Caco-2 (cell line): ENCODE measurements at regions not wholly inside any gene's neighbourhood (a gene's known extent, or its start where the extent isn't known, plus 50 kb on each side); places are given as distances from the start of the nearest gene placed in this dataset.
"Not testable (repeated sequence)": the region's sequence is repeated elsewhere in the genome, so short reads cannot be mapped to it uniquely, and the experiment has no call there.

Experiments
- BruUV-seq: library from RNA; stranded (reverse); fragments of 400-500 nt; replicated peaks from 2 replicates; lab custom pipeline; 2021; lab: Mats Ljungman, UMichigan
- CTCF ChIA-PET: fragments of 300-600 bp; sonication (Branson Sonifier 250); formaldehyde crosslinking; loops from one replicate; lab custom pipeline; 2022; ENCODE audit warnings: antibody characterized with exemption; lab: Charles Lee
- POLR2A ChIA-PET: fragments of 300-600 bp; sonication (Branson Sonifier 250); formaldehyde crosslinking; loops from one replicate; lab custom pipeline; 2022; ENCODE audit warnings: antibody characterized with exemption; lab: Charles Lee
- DNase-seq, 2 experiments: peaks; one replicate each; pipeline versions ENCODE4 v3.0.0 to v3.0.0-alpha.2; 2020 to 2022
- H3K27me3 ChIP-seq: replicated peaks from 2 replicates; pipeline ENCODE4 v1.6.0; 2011; ENCODE audit warnings: low read length; ENCODE audit not compliant: control insufficient read depth, insufficient read depth
- H3K36me3 ChIP-seq: 2 replicates; pipeline ENCODE4 v1.5.1; 2011; ENCODE audit warnings: low read length; ENCODE audit not compliant: control insufficient read depth, insufficient read depth
- H3K4me1 ChIP-seq: fragments of 250-450 bp; sonication (Bioruptor Pico); 2 replicates; pipeline ENCODE4 v1.5.1; 2020; ENCODE audit warnings: mild to moderate bottlenecking
- H3K4me3 ChIP-seq: 2 replicates; pipeline ENCODE4 v1.5.1; 2011; ENCODE audit warnings: low read depth, mild to moderate bottlenecking, control low read depth, low read length
- H3K9me3 ChIP-seq: fragments of 250-450 bp; sonication (Bioruptor Pico); 2 replicates; pipeline ENCODE4 v1.5.1; 2020; ENCODE audit warnings: mild to moderate bottlenecking, moderate library complexity
- H3K27ac Mint-ChIP-seq: one replicate; pipeline ENCODE4 v1.8.0; 2022; ENCODE audit warnings: mixed read lengths; ENCODE audit not compliant: unreplicated experiment
- H3K27me3 Mint-ChIP-seq: one replicate; pipeline ENCODE4 v1.8.0; 2022; ENCODE audit warnings: mixed read lengths; ENCODE audit not compliant: insufficient read depth, unreplicated experiment
- H3K36me3 Mint-ChIP-seq: one replicate; pipeline ENCODE4 v1.8.0; 2022; ENCODE audit warnings: mild to moderate bottlenecking, mixed read lengths; ENCODE audit not compliant: insufficient read depth, unreplicated experiment
- H3K4me1 Mint-ChIP-seq: one replicate; pipeline ENCODE4 v1.8.0; 2022; ENCODE audit warnings: low read depth, mixed read lengths; ENCODE audit not compliant: unreplicated experiment
- H3K4me3 Mint-ChIP-seq: one replicate; pipeline ENCODE4 v1.8.0; 2022; ENCODE audit warnings: mild to moderate bottlenecking, moderate library complexity, mixed read lengths; ENCODE audit not compliant: unreplicated experiment
- H3K9me3 Mint-ChIP-seq: one replicate; pipeline ENCODE4 v1.8.0; 2022; ENCODE audit warnings: mixed read lengths; ENCODE audit not compliant: unreplicated experiment
- intact Hi-C: fragments of 100-400 bp; cut with micrococcal nuclease; formaldehyde crosslinking; loops from one replicate; pipeline ENCODE4 v1.10.0; 2022; ENCODE audit not compliant: unreplicated experiment
- TF ChIP-seq, protein P1 (sequence below), 2 experiments: fragments of 200-600 bp in 1 of 2; IDR thresholded peaks; 1 replicate in 1 of 2; 2 replicates in 1 of 2; pipeline versions ENCODE4 v1.5.1 to v1.8.0; 2011 to 2022; ENCODE audit warnings: antibody characterized with exemption in 1 of 2, control low read depth in 1 of 2, inconsistent platforms in 1 of 2, low read depth in 1 of 2, low read length in 1 of 2, mild to moderate bottlenecking in 1 of 2, moderate library complexity in 1 of 2; ENCODE audit not compliant: insufficient read depth in 1 of 2, severe bottlenecking in 1 of 2, unreplicated experiment in 1 of 2

DNA sequence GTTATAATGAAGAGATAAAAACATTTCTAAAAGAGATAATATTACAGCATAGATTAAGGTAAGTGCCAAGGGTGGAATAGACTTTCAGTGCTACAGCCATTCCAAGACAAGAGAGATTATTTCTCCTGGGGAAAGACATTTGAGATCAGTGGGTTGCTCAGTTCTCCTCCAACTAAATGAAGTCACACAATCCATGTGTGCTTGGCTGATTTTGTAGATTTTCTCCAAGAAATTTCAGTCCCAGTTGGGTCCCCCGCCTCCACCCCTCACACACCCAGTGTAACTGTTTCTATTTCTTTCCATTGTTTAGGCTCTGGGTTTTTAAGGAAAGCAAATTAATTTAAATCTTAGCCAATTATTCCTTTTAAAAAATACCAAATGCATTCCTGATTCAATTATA lies 50.5 kb upstream of the KIF2A start:
- H3K36me3 Mint-ChIP-seq, H3K27me3 Mint-ChIP-seq, H3K27me3 ChIP-seq, H3K36me3 ChIP-seq, H3K9me3 ChIP-seq, CTCF ChIA-PET, DNase-seq, H3K4me3 Mint-ChIP-seq, H3K4me1 ChIP-seq, BruUV-seq, H3K4me3 ChIP-seq, H3K9me3 Mint-ChIP-seq, H3K4me1 Mint-ChIP-seq, POLR2A ChIA-PET, intact Hi-C loops, H3K27ac Mint-ChIP-seq: not testable (repeated sequence)

DNA sequence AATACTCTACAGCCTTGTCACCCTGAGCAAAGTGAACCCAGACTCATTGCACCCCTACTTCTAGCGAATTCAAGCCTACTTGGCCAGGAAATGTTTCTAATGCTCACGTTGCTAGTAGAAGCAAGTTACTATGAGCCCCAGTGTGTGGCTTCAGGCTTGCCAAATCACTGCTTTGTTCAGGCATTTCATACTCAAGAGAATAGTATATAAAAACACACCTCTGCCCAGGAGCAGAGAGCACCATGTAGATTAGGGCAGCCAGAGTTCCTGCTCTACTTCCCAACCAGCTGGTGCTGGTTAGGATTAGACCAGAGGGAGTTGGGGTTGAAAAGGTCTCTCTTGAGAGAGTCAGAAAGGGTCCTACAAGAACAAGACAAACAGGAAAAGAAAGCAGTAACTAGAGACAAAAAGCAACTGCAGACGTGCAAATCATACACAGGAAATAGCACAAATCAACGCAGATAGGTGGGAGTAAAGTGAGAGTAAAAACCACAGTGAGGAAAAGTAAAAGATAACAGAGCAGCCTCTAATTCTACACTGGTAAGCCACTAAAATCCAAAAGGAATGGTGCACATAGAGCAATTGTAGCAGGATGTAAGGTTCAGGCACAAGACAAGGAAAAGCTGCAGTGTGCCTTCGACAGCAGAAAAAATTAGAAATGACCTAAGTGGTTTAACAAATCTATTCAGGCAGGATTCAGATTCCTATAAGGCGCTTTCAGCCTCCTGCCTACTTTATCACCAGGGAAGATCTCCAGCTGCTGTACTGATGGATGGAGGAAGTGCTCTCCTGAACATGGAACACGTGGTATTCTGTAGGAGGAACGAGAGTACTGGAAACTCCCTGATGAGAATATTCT lies 49.6 kb upstream of the KIF2A start:
- Histone ChIP-seq H3K4me3 (no peak overlapping the region), H3K4me1 (no peaks in the 10 kb centered on the region; the same call in 1 of the 2 replicates), H3K27me3 (no peaks in the 10 kb centered on the region), H3K36me3 (no peaks in the 10 kb centered on the region), H3K9me3 (no peaks in the 10 kb centered on the region)
- POLR2A ChIA-PET: no interaction called here
- no peaks in the 10 kb centered on the region for H3K27me3 Mint-ChIP-seq
- BruUV-seq: no TSS peak
- no peak for DNase-seq
- CTCF ChIA-PET: no interaction called here
- TF ChIP-seq, protein P1, sequence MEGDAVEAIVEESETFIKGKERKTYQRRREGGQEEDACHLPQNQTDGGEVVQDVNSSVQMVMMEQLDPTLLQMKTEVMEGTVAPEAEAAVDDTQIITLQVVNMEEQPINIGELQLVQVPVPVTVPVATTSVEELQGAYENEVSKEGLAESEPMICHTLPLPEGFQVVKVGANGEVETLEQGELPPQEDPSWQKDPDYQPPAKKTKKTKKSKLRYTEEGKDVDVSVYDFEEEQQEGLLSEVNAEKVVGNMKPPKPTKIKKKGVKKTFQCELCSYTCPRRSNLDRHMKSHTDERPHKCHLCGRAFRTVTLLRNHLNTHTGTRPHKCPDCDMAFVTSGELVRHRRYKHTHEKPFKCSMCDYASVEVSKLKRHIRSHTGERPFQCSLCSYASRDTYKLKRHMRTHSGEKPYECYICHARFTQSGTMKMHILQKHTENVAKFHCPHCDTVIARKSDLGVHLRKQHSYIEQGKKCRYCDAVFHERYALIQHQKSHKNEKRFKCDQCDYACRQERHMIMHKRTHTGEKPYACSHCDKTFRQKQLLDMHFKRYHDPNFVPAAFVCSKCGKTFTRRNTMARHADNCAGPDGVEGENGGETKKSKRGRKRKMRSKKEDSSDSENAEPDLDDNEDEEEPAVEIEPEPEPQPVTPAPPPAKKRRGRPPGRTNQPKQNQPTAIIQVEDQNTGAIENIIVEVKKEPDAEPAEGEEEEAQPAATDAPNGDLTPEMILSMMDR (IDR thresholded peaks at IDR 0.05; ENCODE audit: insufficient read depth in 1 of 2, low read depth in 1 of 2, low read length in 1 of 2, severe bottlenecking in 1 of 2, unreplicated experiment in 1 of 2): no peak
- peaks cover 7% of the 10 kb centered on the region for H3K4me1 Mint-ChIP-seq
- intact Hi-C loops: no loop called here
- H3K9me3 Mint-ChIP-seq: no peaks in the 10 kb centered on the region
- peak overlapping the region; percentile 13 for H3K27ac Mint-ChIP-seq
- H3K36me3 Mint-ChIP-seq: no peaks in the 10 kb centered on the region
- H3K4me3 Mint-ChIP-seq: no peak overlapping the region
